GM18502 (cell line): ENCODE measurements at regions not wholly inside any gene's neighbourhood (a gene's known extent, or its start where the extent isn't known, plus 50 kb on each side); places are given as distances from the start of the nearest gene placed in this dataset.

Source experiments
- ATAC-seq: cut with Tn5 transposase; IDR thresholded peaks from one replicate; pipeline ENCODE4 v1.9.1; 2021; ENCODE audit warnings: mild to moderate bottlenecking; ENCODE audit not compliant: unreplicated experiment, poor library complexity

GRCh38 chr1:229205854-229206253 lies 65.1 kb upstream of the RAB4A start:
- ATAC-seq, result no peak

GRCh38 chr1:229207916-229208315 lies 63.0 kb upstream of the RAB4A start:
- no peak for ATAC-seq

GRCh38 chr1:229208481-229208880 lies 62.4 kb upstream of the RAB4A start:
- no peak for ATAC-seq

GRCh38 chr1:229209386-229209785 lies 61.5 kb upstream of the RAB4A start:
- ATAC-seq, result no peak

GRCh38 chr1:229209816-229210215 lies 61.1 kb upstream of the RAB4A start:
- ATAC-seq, result no peak

- ATAC-seq, result no peak
These were observed 60.1 kb upstream of the RAB4A start for GRCh38 chr1:229210844-229211243.

GRCh38 chr1:229213797-229214196 lies 57.1 kb upstream of the RAB4A start:
- ATAC-seq, result no peak

GRCh38 chr1:229217716-229218115 lies 53.2 kb upstream of the RAB4A start:
- ATAC-seq, result no peak

- ATAC-seq, result no peak
These were observed 52.3 kb upstream of the RAB4A start for GRCh38 chr1:229218612-229219025.

GRCh38 chr1:229220163-229220846 lies 50.6 kb upstream of the RAB4A start:
- ATAC-seq, result no peak

- no peak for ATAC-seq
These were observed 49.5 kb upstream of the RAB4A start for GRCh38 chr1:229221106-229222019.
